Thymus (tissue), 11 donors: ENCODE measurements at regions not wholly inside any gene's neighbourhood (a gene's known extent, or its start where the extent isn't known, plus 50 kb on each side); places are given as distances from the start of the nearest gene placed in this dataset.

Experiments used
- DNase-seq, 9 donors: peaks; one replicate each; pipeline ENCODE4 v3.0.0-alpha.2; 2013; ENCODE audit warnings: low spot score in 9 of 9, low read depth in 6 of 9, missing footprints in 1 of 9
- H3K27ac ChIP-seq, 2 donors: one replicate each; pipeline ENCODE4 v1.5.1; 2013; ENCODE audit warnings: control low read depth in 1 of 2, low read depth in 1 of 2, low read length in 1 of 2, mild to moderate bottlenecking in 1 of 2, moderate library complexity in 1 of 2
- H3K27me3 ChIP-seq, 2 donors: one replicate each; pipeline ENCODE4 v1.5.1; 2013; ENCODE audit warnings: low read length in 1 of 2; ENCODE audit not compliant: control insufficient read depth in 2 of 2, insufficient read depth in 1 of 2
- H3K36me3 ChIP-seq, 2 donors: one replicate each; pipeline ENCODE4 v1.5.1; 2013; ENCODE audit warnings: low read length in 1 of 2, mild to moderate bottlenecking in 1 of 2, moderate library complexity in 1 of 2; ENCODE audit not compliant: control insufficient read depth in 2 of 2, insufficient read depth in 2 of 2
- H3K4me1 ChIP-seq, 2 donors: one replicate each; pipeline ENCODE4 v1.5.1; 2013; ENCODE audit warnings: low read length in 2 of 2; ENCODE audit not compliant: control insufficient read depth in 2 of 2, insufficient read depth in 2 of 2
- H3K4me3 ChIP-seq, 2 donors: one replicate each; pipeline ENCODE4 v1.5.1; 2013; ENCODE audit warnings: low read length in 2 of 2, control low read depth in 1 of 2, mild to moderate bottlenecking in 1 of 2
- H3K9me3 ChIP-seq, 2 donors: one replicate each; pipeline ENCODE4 v1.5.1; 2013; ENCODE audit warnings: low read length in 1 of 2, mild to moderate bottlenecking in 1 of 2; ENCODE audit not compliant: control insufficient read depth in 2 of 2, insufficient read depth in 1 of 2
- WGBS: extraction: QIAGEN DNeasy Blood & Tissue Kit; methylation state at CpG from one replicate; pipeline ENCODE4 v1.1.7; 2013; 5-methylcytosine and 5-hydroxymethylcytosine counted together
- donor health status: healthy.

DNA sequence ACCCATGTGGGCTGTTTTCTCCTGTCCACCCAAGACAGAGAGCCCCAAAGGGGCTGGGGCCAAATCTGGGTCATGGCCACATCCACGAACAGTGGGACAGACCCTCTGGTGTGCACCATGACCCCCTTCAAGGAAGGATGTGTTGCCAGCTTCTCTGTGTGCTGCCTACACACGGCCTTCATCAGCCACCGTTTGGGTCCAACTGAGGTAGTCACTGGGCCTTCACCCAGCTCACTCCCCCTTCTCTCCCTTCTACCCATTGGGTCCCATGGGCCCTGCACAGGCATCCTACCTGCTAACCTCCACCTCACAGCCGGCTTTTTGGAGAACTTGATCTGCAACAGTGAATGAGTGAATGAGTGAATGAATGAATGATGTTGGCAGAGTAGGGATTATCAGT lies 1484.9 kb downstream of the BRD1 start:
- no peak for DNase-seq
- Histone ChIP-seq H3K4me3 (no peak overlapping the region), H3K4me1 (peaks cover 0 to 12% of the 10 kb centered on the region in 2 donors), H3K36me3 (no peaks in the 10 kb centered on the region), H3K9me3 (no peaks in the 10 kb centered on the region), H3K27me3 (peaks cover 8 to 56% of the 10 kb centered on the region in 2 donors), H3K27ac (no peak overlapping the region)
- 95% methylated on average over 4 of the region's 4 CpGs for WGBS

DNA sequence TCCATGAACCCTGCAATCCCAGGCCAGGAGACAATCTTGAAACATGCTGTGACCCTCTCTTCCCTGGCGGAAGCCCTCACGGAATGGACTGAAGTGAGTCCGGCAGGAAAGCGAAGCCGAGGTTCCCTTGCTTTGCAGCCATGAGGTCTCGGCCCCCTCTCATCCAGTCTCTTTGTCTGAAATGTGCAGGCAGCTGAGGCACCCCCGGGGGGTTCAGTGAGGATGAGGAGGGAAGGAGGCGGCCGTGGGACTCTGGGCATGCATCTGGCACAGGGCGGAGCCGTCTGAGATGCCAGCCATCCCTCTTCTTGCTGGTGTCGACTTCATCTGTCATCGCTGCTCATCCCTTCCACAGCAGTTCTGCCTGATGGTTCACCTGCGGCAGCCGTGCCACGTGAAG lies 1485.7 kb downstream of the BRD1 start:
- H3K4me3 ChIP-seq: no peak overlapping the region
- peaks cover 0 to 12% of the 10 kb centered on the region in 2 donors for H3K4me1 ChIP-seq
- H3K27ac ChIP-seq: no peak overlapping the region
- no peaks in the 10 kb centered on the region for H3K9me3 ChIP-seq
- DNase-seq: no peak
- WGBS: 86% methylated on average over 16 of the region's 16 CpGs
- H3K36me3 ChIP-seq: no peaks in the 10 kb centered on the region
- peaks cover 8 to 56% of the 10 kb centered on the region in 2 donors for H3K27me3 ChIP-seq

DNA sequence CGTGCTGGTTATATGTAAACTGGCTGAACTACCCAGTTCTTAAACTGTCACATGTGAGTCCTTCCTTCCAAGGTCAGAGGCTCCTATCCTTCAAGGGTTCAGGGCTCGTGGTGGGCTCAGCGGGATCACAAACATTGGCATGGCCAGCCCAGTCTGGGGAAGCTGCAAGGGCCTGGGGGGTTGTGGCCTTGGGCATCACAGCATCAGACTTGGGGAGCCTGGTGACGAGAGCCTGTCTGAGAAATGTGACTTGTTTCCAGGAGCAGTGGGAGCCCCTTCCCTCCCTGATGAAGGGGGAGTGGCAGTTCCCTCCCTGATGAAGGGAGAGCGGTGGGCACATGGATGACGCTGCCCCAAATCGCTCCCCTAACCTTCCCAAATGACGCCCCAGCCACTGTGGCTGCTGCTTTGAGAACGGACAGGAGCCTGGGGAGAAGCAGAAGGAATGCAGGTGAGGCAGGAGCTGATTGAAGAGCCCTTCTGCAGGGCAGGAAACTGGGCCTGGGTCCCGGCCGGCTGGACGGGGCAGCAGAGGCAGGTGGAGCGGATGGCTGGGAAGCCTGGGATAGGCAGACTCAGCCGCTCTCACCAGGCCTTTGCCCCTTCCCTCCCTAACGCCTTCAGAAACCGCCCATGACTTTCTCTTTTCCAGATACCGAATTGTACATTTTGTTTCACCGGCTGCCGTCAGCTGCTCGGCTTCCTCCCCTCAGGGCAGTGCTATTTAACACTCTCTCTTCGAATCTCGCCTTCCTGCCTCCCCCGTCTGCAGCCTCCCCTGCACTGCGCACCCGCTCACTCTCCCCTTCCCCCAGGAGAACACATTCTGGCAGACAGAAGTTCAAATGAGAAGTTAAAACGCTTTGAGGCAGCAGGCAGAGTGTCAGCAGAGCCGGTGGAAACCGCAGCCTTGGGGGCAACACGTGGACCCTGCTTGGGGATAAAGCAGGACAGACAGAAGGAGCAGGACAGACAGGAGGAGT lies 1486.7 kb downstream of the BRD1 start:
- Histone ChIP-seq H3K27ac (no peak overlapping the region), H3K4me3 (no peak overlapping the region), H3K36me3 (no peaks in the 10 kb centered on the region), H3K4me1 (peaks cover 0 to 12% of the 10 kb centered on the region in 2 donors), H3K27me3 (peaks cover 8 to 48% of the 10 kb centered on the region in 2 donors), H3K9me3 (no peaks in the 10 kb centered on the region)
- DNase-seq: peak in 6 of 9 donors; percentile 2 to 46 (median 26)
- WGBS: 38% methylated on average over 29 of the region's 29 CpGs

DNA sequence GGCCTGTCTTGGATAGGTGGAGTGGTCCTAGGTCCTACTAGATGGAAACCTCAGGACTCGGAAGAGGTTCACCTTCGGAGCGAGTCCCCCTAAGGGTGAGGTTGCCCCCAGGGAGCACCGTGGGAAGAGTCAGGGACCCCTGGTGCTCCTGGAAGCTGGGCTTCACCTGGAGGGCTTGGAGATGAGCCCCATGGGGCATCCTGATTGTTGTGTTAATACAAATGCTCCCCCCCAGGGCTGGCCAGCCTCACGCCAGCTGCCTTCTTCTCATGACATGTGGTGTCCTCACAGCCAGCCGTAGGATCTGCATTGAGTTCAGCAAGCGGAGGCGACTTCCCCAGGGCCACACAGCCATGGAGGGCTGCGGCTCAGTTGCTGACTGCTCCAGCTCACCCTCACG lies 1487.5 kb downstream of the BRD1 start:
- Histone ChIP-seq H3K36me3 (no peaks in the 10 kb centered on the region), H3K27ac (no peak overlapping the region), H3K9me3 (no peaks in the 10 kb centered on the region), H3K4me3 (no peak overlapping the region), H3K27me3 (peaks cover 8 to 43% of the 10 kb centered on the region in 2 donors), H3K4me1 (peaks cover 0 to 12% of the 10 kb centered on the region in 2 donors)
- DNase-seq: no peak
- WGBS: 84% methylated on average over 10 of the region's 10 CpGs

DNA sequence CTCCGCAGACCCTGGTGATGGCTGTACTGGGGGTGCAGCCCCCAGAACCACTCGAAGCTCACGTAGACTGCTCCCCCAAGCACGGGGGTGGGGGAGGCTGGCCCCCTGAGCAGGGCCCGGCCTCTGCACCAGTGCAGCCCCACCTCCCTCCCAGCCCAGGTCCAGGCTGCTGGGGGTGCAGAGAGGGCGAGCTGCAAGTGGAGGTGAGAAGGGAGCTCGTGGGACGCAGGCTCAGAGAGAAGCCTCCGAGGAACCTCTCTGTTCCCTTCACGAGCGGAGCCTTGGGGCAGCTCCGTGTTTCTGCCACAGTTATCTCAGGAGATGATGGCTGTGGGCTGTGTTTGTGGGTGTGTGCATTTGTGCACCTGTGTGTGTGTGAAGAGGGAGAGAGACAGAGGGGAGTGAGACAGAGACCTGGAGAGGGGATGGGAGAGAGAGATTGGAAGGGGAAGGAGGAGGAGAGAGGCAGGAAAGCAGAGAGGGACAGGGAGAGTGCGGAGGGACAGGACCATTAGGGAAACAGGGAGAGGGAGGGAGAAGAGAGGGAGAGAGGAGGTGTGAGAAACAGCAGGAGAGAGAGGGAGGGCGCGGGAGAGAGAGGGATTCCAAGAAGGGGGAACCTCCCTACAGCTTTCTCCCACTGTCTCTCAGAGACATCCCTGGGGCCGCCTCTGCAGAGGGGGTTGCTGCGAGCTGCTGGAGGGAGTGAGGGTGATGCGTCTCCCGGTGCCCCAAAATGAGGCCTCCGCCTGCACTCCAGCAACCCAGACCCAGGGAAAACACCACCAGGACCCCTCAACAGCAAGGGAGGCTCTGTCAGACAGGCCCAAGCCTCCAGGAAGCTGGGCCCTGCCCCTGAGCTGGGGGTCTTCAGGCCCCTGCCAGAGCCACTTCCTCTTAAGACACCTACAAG lies 1488.6 kb downstream of the BRD1 start:
- DNase-seq: no peak
- Histone ChIP-seq H3K27ac (no peak overlapping the region), H3K36me3 (no peaks in the 10 kb centered on the region), H3K27me3 (peaks cover 8 to 43% of the 10 kb centered on the region in 2 donors), H3K4me3 (no peak overlapping the region), H3K4me1 (peaks cover 0 to 12% of the 10 kb centered on the region in 2 donors), H3K9me3 (no peaks in the 10 kb centered on the region)
- 72% methylated on average over 20 of the region's 20 CpGs for WGBS

DNA sequence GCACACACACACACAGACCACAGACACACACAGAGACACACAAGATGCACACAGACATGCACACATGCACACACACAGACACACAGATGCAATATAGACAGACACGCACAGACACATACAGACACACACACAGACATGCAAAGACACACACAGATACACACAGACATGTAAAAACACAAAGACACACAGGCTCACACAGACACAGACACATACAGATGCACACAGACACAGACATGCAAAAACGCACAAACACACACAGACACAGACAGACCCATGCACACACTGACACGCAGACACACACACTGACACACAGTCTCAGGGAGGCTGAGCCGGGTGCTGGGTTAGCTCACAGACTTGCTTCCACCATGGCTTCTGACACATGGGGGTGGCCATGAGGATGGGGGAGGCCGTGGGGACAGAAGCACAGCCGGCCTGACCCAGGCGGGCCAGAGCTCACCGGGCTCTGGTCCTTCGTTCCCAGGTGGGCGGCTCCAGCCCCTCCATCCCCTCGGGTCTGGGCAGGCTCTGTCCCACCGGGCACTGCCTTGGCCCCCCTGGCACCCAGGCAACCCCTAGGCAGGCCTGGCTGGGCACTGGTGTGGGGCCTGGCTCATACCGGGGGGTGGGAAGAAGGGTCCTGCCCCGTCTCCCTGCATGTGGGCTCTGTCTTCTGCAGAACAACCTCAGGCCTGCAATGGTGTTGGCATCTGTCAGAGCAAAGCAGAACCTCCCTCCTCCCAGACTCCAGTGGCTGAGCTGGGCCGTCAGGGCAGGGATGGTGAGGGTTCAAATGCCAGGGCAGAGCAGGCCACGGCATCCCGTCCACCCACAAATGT lies 1489.5 kb downstream of the BRD1 start:
- no peak for DNase-seq
- 88% methylated on average over 17 of the region's 17 CpGs for WGBS
- H3K27ac ChIP-seq: no peak overlapping the region
- peaks cover 8 to 41% of the 10 kb centered on the region in 2 donors for H3K27me3 ChIP-seq
- H3K36me3 ChIP-seq: no peaks in the 10 kb centered on the region
- no peaks in the 10 kb centered on the region for H3K9me3 ChIP-seq
- no peak overlapping the region for H3K4me3 ChIP-seq
- peaks cover 0 to 12% of the 10 kb centered on the region in 2 donors for H3K4me1 ChIP-seq

DNA sequence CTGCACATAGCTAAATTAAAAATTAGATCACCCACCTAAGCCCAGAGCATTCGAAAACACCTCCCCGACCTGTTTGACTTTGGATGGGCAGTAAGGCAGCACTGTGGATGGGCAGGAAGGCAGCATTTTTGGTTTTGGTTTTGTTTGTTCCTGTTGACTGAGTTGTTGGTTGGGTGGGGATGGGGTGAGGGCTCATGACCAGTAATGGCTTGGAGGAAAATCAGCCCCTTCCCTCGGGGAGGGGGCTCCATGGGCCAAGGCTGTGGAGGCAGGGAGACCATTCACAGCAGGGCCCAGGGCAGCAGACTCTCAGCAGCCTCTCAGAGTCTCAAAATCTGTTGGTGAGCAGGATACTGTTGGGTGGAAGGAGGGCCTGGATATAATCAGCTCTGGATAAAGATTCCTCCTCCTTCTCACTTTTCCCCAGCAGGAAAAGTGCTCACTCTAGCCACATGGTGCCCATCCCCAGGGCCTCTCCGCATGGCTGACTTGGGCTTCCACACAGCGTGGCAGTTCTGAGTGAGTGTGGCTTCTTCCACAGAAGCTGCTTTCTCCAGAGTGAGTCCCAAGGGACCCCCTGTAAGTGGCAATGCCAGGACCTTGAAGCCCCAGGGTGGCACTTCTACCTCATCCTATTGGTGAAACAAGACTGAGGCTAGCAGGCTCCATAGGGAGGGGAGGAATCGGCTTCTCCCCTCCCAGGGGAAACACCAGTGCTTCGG lies 1491.2 kb downstream of the BRD1 start:
- H3K9me3 ChIP-seq: no peaks in the 10 kb centered on the region
- 93% methylated on average over 7 of the region's 7 CpGs for WGBS
- no peak overlapping the region for H3K27ac ChIP-seq
- H3K4me1 ChIP-seq: peaks cover 0 to 10% of the 10 kb centered on the region in 2 donors
- no peaks in the 10 kb centered on the region for H3K36me3 ChIP-seq
- peaks cover 3 to 29% of the 10 kb centered on the region in 2 donors for H3K27me3 ChIP-seq
- H3K4me3 ChIP-seq: no peak overlapping the region
- no peak for DNase-seq
